ENCODE measurements at regions not wholly inside any gene's neighbourhood (a gene's known extent, or its start where the extent isn't known, plus 50 kb on each side); places are given as distances from the start of the nearest gene placed in this dataset.
"Not testable (repeated sequence)": the region's sequence is repeated elsewhere in the genome, so short reads cannot be mapped to it uniquely, and the experiment has no call there.

GRCh38 chr12:111154147-111154834 is 214.6 kb downstream of the PHETA1 start:
- no peak for DNase-seq (ENCODE audit: low read depth in 3 of 3)

DNA sequence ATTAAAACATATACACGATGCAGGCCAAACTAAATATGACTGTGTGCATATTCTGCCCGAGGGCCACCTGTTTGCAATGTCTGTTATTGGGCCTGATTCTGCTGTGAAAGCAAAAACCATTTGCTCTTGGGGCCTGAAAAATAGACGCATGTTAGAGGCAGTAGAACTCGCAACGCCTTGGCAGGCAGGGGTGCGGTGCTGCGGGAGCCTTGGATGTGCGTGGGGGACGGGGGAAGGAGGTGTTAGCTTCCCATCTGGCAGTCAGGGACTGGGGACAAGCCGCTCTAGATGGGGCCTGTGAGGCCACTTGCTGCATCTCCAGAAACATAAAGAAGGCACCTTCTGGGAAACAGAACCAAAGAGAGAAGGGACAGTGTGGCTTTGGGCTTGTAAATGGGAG is 216.3 kb downstream of the PHETA1 start:
- no peak for DNase-seq (ENCODE audit: low read depth in 3 of 3)

- no peak for DNase-seq (ENCODE audit: low read depth in 3 of 3)
These were observed 217.7 kb downstream of the PHETA1 start for GRCh38 chr12:111150921-111151840.

- no peak for DNase-seq (ENCODE audit: low read depth in 3 of 3)
These were observed 218.5 kb downstream of the PHETA1 start for GRCh38 chr12:111150360-111150759.

DNA sequence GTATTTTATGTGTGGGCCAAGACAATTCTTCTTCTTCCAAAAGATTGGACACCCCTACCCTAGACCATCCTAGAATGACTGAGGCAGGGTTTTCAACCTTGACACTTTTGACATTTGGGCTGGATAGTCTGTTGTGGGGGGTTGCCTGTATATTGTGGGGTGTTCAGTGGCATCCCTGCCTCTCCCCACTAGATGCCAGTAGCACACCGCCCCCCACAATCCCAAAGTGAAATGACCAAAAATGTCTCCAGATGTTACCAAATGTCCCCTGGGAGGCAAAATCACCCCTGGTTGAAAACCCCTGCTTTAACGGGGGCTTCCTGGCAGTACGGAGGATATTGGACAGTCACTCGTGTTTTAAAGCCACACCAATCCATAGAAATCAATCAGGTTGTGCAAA is 219.6 kb downstream of the PHETA1 start:
- DNase-seq (ENCODE audit: low read depth in 3 of 3), result no peak

DNA sequence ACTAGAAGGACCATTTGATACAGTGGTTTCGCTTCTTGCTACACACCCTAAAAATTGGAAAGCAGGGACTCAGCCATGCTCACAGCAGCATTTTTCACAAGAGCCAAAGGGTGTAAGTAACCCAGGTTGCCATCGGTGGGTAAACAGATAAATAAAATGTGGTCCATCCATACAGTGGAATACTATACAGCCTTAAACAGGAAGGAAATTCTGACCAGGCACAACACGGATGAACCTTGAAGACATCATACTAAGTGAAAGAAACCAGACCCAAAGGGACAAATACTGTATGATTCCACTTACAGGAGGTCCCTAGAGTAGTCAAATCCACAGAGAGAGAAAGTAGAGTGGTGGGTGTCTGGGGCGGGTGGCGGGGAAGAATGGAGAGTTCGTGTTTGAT is 220.9 kb downstream of the PHETA1 start:
- DNase-seq (ENCODE audit: low read depth in 3 of 3), result no peak

DNA sequence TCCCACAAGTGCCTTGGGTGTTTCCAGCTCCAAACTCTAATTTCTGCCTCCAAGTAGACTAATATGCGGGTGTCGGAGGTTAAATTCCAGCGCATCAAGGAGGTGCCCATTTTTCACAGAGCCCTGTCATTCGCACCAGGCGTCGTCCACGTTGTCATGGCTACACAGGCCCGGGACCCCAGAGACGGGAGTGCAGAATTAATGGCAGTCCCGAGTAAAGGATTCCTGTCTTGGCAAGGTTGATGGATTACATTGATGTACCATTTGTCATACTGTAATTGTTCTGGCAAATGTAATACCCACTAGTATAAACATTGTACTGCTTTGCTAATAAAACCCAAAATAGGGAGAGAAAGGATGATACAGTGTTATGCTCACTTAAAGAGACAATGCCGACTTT is 222.9 kb upstream of the MYL2 start:
- no peak for DNase-seq (ENCODE audit: low read depth in 3 of 3)

DNA sequence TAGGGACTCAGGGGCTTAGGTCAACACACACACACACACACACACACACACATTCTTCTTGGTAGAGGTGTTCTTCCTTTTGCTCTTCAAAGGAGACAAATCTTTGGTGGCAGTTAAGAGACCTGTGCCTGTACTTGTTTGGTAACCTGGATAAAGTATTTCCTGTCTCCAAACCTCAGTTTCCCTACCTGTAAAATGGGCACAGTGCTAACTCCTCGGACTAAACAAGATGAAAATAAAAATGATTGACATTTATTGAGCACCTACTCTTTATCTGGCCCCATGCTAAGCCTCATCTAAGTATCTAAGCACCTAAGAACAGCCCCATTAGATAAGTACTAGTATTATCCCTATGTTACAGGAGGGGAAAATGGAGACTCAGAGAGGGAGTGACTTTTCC is 220.8 kb upstream of the MYL2 start:
- DNase-seq (ENCODE audit: low read depth in 3 of 3), result no peak

GRCh38 chr12:111138016-111138415 is 217.6 kb upstream of the MYL2 start:
- DNase-seq (ENCODE audit: low read depth in 3 of 3), result no peak

GRCh38 chr12:111135293-111135832 is 215.0 kb upstream of the MYL2 start:
- DNase-seq (ENCODE audit: low read depth in 3 of 3), result no peak

- DNase-seq (ENCODE audit: low read depth in 3 of 3), result no peak
These were observed 210.0 kb upstream of the MYL2 start for GRCh38 chr12:111130336-111130735.

DNA sequence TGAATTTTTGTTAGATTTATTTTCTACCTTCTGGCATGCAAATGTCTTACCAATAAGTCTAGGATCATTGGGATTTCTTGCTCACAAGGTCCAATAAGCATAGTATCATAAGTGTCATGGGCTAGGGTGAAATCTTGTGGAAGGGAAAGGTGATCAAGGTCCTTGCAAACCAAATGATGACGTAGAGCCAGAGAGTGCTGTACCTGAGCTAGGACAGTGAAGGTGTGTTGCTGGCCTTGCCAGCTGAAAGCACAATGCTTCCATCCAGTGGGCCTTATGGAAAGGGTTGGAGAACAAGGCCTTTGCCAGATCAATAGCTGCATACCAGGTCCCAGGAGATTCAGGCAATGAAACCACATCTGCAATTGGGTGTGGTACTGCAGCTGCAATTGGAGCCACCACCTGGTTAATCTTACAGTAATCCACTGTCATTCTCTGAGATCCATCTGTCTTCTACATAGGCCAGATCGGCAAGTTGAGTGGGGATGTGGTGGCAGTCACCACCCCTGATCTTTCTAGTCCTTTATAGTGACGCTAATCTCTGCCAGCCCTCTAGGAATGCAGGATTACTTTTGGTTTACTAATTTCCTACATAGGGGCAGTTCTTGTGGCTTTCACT is 208.9 kb upstream of the MYL2 start:
- DNase-seq (ENCODE audit: low read depth in 3 of 3), result no peak

DNA sequence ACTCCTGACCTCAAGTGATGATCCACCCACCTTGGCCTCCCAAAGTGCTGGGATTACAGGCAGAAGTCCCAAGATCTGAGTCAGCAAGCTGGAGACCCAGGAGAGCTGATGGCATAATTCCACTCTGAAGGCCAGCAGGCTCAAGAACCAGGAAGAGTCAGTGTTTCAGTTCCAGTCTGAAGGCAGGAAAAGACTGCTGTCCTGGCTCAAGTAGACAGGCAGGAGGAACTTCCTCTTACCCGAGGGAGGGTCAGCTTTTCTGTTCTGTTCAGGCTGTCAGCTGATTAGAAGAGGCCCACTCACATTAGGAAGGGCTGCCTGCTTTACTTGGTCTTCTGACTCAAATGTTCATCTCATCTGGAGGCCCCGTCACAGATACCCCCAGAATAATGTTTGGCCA is 206.0 kb upstream of the MYL2 start:
- DNase-seq (ENCODE audit: low read depth in 3 of 3), result no peak

DNA sequence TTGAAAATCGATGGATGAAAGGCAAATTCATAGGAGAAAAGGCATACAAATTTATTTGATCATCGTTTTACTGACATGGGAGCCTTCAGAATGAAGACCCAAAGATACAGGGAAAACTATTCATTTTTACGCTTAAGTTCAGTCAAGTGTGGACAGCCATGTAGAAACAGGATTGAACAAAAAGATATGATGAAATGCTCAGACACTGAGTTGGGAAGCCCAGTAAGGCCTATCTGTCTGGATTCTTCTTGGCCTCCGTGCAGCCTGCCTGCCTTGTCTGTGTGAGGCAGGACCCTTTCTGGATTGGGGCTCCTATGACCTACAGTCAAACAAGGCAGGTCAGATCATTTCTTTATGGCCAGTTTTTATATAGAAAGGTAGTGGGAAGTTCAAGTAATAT is 203.8 kb upstream of the MYL2 start:
- DNase-seq (ENCODE audit: low read depth in 3 of 3), result no peak

DNA sequence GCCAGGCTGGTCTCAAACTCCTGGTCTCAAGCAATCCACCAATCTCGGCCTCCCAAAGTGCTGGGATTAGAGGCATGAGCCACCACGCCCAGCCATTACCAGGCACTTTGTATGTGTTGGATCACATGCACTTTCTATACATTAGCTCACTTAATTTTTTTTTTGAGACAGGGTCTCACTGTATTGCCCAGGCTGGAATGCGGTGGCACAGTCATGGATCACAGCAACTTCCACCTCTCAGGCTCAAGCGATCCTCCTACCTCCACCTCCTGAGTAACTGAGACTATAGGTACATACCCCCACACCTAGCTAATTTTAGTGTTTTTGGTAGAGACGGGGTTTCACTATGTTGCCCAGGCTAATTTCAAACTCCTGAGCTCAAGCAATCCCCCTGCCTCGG is 203.0 kb upstream of the MYL2 start:
- no peak for DNase-seq (ENCODE audit: low read depth in 3 of 3)

DNA sequence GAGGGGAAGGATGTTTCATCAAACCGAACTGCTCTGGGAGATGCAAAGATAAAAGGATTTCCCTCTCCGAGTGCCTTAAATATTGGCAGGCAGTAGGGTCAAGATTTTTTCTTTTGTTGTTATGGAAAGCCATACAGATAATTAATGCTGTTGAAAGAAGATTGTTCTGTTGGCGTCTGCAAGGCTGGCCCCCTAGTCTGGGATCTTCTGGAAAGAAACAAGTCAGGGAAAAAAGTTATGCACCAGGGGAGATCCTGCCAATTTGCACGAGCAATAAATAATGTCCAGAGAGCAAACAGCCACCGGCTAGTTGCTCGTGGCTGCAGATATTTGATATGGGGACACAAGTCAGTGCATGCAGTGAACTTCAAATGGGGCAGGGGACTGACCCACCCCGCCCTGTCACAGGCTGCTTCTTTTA is 202.1 kb upstream of the MYL2 start:
- DNase-seq (ENCODE audit: low read depth in 3 of 3), result no peak

GRCh38 chr12:111121840-111122239 is 201.5 kb upstream of the MYL2 start:
- DNase-seq (ENCODE audit: low read depth in 3 of 3), result no peak

GRCh38 chr12:111120578-111120977 is 200.2 kb upstream of the MYL2 start:
- DNase-seq (ENCODE audit: low read depth in 3 of 3), result no peak

DNA sequence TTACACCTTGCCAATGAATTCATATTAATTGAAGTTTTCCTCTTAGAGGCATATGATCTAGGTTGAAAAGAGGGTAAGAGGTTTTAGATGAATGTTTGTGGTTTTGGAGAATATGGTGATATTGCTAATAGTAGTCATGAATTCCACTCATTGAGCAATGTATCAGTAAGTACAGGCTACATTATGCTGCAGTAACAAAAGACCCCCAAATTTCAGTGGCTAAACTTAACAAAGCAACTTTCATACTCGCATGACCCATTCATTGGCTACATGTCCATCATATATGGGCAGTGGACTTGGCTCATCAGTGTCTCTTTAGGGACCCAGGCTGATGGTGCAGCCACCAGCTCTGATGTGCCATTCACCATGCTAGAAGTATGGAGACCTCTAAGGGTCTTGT is 196.6 kb upstream of the MYL2 start:
- no peak for DNase-seq (ENCODE audit: low read depth in 3 of 3)

DNA sequence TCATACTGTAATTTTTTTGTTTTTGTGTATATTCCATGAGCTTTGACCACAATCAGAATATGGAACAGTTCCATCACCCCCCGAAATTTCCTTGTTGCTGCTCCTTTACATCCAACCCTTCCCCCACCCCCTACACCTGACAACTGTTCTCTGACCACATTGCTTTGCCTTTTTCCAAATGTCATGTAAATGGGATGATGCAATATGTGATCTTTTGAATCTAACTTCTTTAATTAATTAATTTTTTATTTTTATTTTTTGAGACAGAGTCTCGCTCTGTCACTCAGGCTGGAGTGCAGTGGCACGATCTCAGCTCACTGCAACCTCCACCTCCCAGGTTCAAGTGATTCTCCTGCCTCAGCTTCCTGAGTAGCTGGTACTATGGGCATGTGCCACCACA is 192.9 kb upstream of the MYL2 start:
- not testable (repeated sequence) for DNase-seq (ENCODE audit: low read depth in 3 of 3)

DNA sequence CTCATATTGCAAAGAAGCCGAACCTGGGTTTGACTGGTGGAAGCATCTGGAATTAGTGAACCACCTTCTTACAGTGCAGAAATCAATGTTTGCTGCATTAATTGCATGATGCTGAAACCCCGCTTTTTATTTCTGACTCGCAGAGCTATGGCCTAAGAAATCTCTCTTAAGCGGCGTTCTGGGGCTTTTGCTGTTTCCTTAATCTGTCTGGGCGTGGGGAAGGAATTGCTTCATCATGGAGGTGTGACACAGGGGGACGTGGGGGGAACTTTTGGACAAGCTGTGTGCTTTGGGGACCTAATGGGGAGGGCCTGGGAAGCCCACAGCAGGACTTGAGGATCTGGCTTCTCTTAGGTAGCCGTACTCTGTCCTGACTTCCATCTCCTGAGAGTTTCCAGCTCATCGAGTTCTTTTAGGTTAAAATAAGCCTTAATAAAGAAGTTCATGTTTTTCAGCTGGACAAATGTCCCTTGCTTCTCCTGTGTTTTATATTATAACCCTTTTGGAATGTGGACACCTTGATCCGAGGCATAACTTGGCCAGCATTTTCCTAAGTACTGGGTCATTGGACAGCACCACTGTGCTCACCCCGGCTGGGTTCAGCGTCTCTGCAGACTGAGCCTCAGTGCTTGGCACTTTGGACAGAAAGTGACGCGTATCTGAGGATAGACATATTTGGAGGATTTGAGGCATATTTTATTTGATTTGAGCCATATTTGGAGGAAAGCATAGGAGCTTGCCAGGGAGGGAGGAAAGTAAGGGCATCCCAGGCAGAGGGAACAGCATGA is 192.1 kb upstream of the MYL2 start:
- DNase-seq (ENCODE audit: low read depth in 3 of 3), result no peak

DNA sequence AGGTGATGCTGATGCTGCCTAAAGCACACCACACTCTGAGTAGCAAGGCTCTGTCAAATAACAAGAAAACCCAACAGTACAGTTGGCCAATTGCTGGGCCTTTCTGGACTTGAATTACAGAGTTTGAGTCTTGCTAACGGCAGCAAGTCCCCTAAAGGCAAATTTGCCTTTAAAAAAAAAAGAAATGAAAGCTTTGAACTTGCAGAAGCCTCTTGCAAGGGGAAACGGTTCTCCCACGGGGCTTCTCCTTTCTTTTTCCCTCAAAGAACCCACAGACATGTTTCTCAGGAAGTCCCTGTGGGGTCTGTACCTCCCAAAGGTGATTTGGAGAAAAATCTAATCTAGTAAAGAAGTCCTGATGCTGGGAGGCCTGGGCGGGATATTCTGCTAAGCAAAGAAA is 191.3 kb upstream of the MYL2 start:
- no peak for DNase-seq (ENCODE audit: low read depth in 3 of 3)

All from stimulated activated CD4-positive, alpha-beta T cell treated with anti-CD3 and anti-CD28 coated beads, TNF-alpha, amount 100 ng/mL, for 4 hours (primary cell).